HG02943 (cell line): ENCODE measurements at regions not wholly inside any gene's neighbourhood (a gene's known extent, or its start where the extent isn't known, plus 50 kb on each side); places are given as distances from the start of the nearest gene placed in this dataset.

ENCODE experiments used
- ATAC-seq: cut with Tn5 transposase; IDR thresholded peaks from one replicate; pipeline ENCODE4 v1.9.1; 2021; ENCODE audit warnings: mild to moderate bottlenecking, low read depth, moderate library complexity; ENCODE audit not compliant: unreplicated experiment

GRCh38 chr2:145980318-145980717, 1460.4 kb upstream of the ZEB2 start:
- ATAC-seq, result no peak

- no peak for ATAC-seq
Measured at GRCh38 chr2:145975406-145975805, 1455.5 kb upstream of the ZEB2 start.

- ATAC-seq, result no peak
Measured at GRCh38 chr2:145961846-145962245, 1441.9 kb upstream of the ZEB2 start.

GRCh38 chr2:145960479-145961163, 1440.7 kb upstream of the ZEB2 start:
- no peak for ATAC-seq

GRCh38 chr2:145958611-145959010, 1438.7 kb upstream of the ZEB2 start:
- no peak for ATAC-seq

- ATAC-seq, result no peak
Measured at GRCh38 chr2:145957929-145958328, 1438.0 kb upstream of the ZEB2 start.

GRCh38 chr2:145939949-145940348, 1420.0 kb upstream of the ZEB2 start:
- no peak for ATAC-seq

GRCh38 chr2:145935016-145935415, 1415.1 kb upstream of the ZEB2 start:
- no peak for ATAC-seq

GRCh38 chr2:145931781-145932395, 1412.0 kb upstream of the ZEB2 start:
- no peak for ATAC-seq

- no peak for ATAC-seq
Measured at GRCh38 chr2:145930318-145930717, 1410.4 kb upstream of the ZEB2 start.

GRCh38 chr2:145927131-145927950, 1407.4 kb upstream of the ZEB2 start:
- no peak for ATAC-seq

- ATAC-seq, result no peak
Measured at GRCh38 chr2:145925591-145925990, 1405.7 kb upstream of the ZEB2 start.

GRCh38 chr2:145919477-145919876, 1399.6 kb upstream of the ZEB2 start:
- no peak for ATAC-seq

- ATAC-seq, result no peak
Measured at GRCh38 chr2:145918951-145919350, 1399.0 kb upstream of the ZEB2 start.

- no peak for ATAC-seq
Measured at GRCh38 chr2:145916799-145917198, 1396.9 kb upstream of the ZEB2 start.

- no peak for ATAC-seq
Measured at GRCh38 chr2:145914716-145915115, 1394.8 kb upstream of the ZEB2 start.

- no peak for ATAC-seq
Measured at GRCh38 chr2:145910416-145910815, 1390.5 kb upstream of the ZEB2 start.

GRCh38 chr2:145909766-145910165, 1389.8 kb upstream of the ZEB2 start:
- no peak for ATAC-seq

- no peak for ATAC-seq
Measured at GRCh38 chr2:145909175-145909755, 1389.3 kb upstream of the ZEB2 start.

- no peak for ATAC-seq
Measured at GRCh38 chr2:145906354-145906753, 1386.4 kb upstream of the ZEB2 start.

- no peak for ATAC-seq
Measured at GRCh38 chr2:145905371-145905770, 1385.5 kb upstream of the ZEB2 start.
